ENCODE measurements at regions not wholly inside any gene's neighbourhood (a gene's known extent, or its start where the extent isn't known, plus 50 kb on each side); places are given as distances from the start of the nearest gene placed in this dataset.

DNA sequence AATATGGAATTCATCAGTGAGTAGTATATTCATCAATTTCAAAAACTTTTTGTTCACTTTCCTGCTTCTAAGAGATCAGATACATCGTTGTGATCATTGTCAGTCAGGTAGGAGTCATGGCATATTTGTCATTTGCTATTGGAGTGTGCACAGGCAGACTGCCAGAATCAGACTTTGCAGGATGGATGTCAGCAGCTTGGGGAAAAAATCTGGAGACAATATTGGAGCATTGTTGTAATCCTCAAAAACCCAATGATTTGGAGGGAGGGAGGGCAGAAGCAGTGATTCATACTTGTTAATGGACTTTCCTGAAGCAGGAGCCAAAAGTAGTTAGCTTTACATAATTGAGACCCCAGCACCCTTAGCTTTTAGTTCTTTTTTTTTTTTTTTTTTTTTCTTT, 59.6 kb upstream of the DRP2 start:
- no peak overlapping the region for H3K27ac Mint-ChIP-seq
- POLR2A ChIA-PET, result no interaction called here
- no CpG with 5 or more reads among the region's 1 CpG for WGBS (ENCODE audit: insufficient coverage)

GRCh38 chrX:101163166-101163565, 56.4 kb upstream of the DRP2 start:
- Histone ChIP-seq H3K9me3 (no peaks in the 10 kb centered on the region), H3K27me3 (replicated peaks in 1 of 2; ENCODE audit: control insufficient read depth in 2 of 2, extremely low read depth in 1 of 2, insufficient read depth in 2 of 2, low read length in 1 of 2) (no peaks in the 10 kb centered on the region), H3K36me3 (ENCODE audit: control insufficient read depth in 2 of 2, extremely low read depth in 1 of 2, insufficient read depth in 1 of 2, low read length in 1 of 2) (no peaks in the 10 kb centered on the region), H3K4me3 (ENCODE audit: control insufficient read depth in 1 of 2, extremely low read depth in 1 of 2, low read length in 1 of 2) (no peak overlapping the region), H3K4me1 (ENCODE audit: control insufficient read depth in 1 of 2, extremely low read depth in 1 of 2, insufficient read depth in 2 of 2, low read length in 2 of 2) (no peaks in the 10 kb centered on the region), H3K27ac (ENCODE audit: low read length) (no peak overlapping the region)
- Mint-ChIP-seq H3K27ac (no peak overlapping the region), H3K4me3 (no peak overlapping the region), H3K36me3 (no peaks in the 10 kb centered on the region), H3K9me3 (no peaks in the 10 kb centered on the region), H3K4me1 (no peaks in the 10 kb centered on the region), H3K27me3 (peaks cover 0 to 4% of the 10 kb centered on the region in 2 donors)
- no CpG with 5 or more reads among the region's 2 CpGs for WGBS (ENCODE audit: insufficient coverage)
- CTCF ChIA-PET, result no interaction called here
- POLR2A ChIA-PET, result no interaction called here
- ATAC-seq (replicated peaks in 1 of 4) (no peak), DNase-seq (no peak)

More for the DNA sequence above, 59.6 kb upstream of the DRP2 start:
- Histone ChIP-seq H3K9me3 (no peaks in the 10 kb centered on the region), H3K4me3 (ENCODE audit: control insufficient read depth in 1 of 2, extremely low read depth in 1 of 2, low read length in 1 of 2) (no peak overlapping the region), H3K27me3 (replicated peaks in 1 of 2; ENCODE audit: control insufficient read depth in 2 of 2, extremely low read depth in 1 of 2, insufficient read depth in 2 of 2, low read length in 1 of 2) (no peaks in the 10 kb centered on the region), H3K36me3 (ENCODE audit: control insufficient read depth in 2 of 2, extremely low read depth in 1 of 2, insufficient read depth in 1 of 2, low read length in 1 of 2) (no peaks in the 10 kb centered on the region), H3K27ac (ENCODE audit: low read length) (no peak overlapping the region), H3K4me1 (ENCODE audit: control insufficient read depth in 1 of 2, extremely low read depth in 1 of 2, insufficient read depth in 2 of 2, low read length in 2 of 2) (no peaks in the 10 kb centered on the region)
- Mint-ChIP-seq H3K4me3 (no peak overlapping the region), H3K4me1 (no peaks in the 10 kb centered on the region), H3K36me3 (no peaks in the 10 kb centered on the region), H3K9me3 (no peaks in the 10 kb centered on the region), H3K27me3 (peaks cover 0 to 4% of the 10 kb centered on the region in 2 donors)
- no peak for ATAC-seq (replicated peaks in 1 of 4)
- CTCF ChIA-PET, result interaction anchor here in 1 of 2 donors (0.6 kb wide), 1 partner anchor 63 kb away, joined by 12 read pairs; no protein-coding TSS in a partner anchor
- no peak for DNase-seq

GRCh38 chrX:101164766-101165590, 54.6 kb upstream of the DRP2 start:
- no peaks in the 10 kb centered on the region for H3K4me1 Mint-ChIP-seq
- H3K27me3 Mint-ChIP-seq, result no peaks in the 10 kb centered on the region
- H3K27ac Mint-ChIP-seq, result no peak overlapping the region
- Histone ChIP-seq H3K9me3 (no peaks in the 10 kb centered on the region), H3K27me3 (replicated peaks in 1 of 2; ENCODE audit: control insufficient read depth in 2 of 2, extremely low read depth in 1 of 2, insufficient read depth in 2 of 2, low read length in 1 of 2) (no peaks in the 10 kb centered on the region), H3K4me3 (ENCODE audit: control insufficient read depth in 1 of 2, extremely low read depth in 1 of 2, low read length in 1 of 2) (no peak overlapping the region), H3K36me3 (ENCODE audit: control insufficient read depth in 2 of 2, extremely low read depth in 1 of 2, insufficient read depth in 1 of 2, low read length in 1 of 2) (no peaks in the 10 kb centered on the region), H3K27ac (ENCODE audit: low read length) (no peak overlapping the region), H3K4me1 (ENCODE audit: control insufficient read depth in 1 of 2, extremely low read depth in 1 of 2, insufficient read depth in 2 of 2, low read length in 2 of 2) (no peaks in the 10 kb centered on the region)
- no peaks in the 10 kb centered on the region for H3K36me3 Mint-ChIP-seq
- WGBS (ENCODE audit: insufficient coverage), result 100% methylated on average over 1 of the region's 1 CpG
- CTCF ChIA-PET, result no interaction called here
- H3K4me3 Mint-ChIP-seq, result no peak overlapping the region
- ATAC-seq (replicated peaks in 1 of 4), result no peak
- POLR2A ChIA-PET, result no interaction called here
- H3K9me3 Mint-ChIP-seq, result no peaks in the 10 kb centered on the region
- no peak for DNase-seq
